HG03432 (cell line): ENCODE measurements at regions not wholly inside any gene's neighbourhood (a gene's known extent, or its start where the extent isn't known, plus 50 kb on each side); places are given as distances from the start of the nearest gene placed in this dataset.
"Not testable (repeated sequence)": the region's sequence is repeated elsewhere in the genome, so short reads cannot be mapped to it uniquely, and the experiment has no call there.

Experiments used
- ATAC-seq: cut with Tn5 transposase; IDR thresholded peaks from one replicate; pipeline ENCODE4 v1.9.1; 2021; ENCODE audit warnings: mild to moderate bottlenecking, moderate library complexity; ENCODE audit not compliant: unreplicated experiment

DNA sequence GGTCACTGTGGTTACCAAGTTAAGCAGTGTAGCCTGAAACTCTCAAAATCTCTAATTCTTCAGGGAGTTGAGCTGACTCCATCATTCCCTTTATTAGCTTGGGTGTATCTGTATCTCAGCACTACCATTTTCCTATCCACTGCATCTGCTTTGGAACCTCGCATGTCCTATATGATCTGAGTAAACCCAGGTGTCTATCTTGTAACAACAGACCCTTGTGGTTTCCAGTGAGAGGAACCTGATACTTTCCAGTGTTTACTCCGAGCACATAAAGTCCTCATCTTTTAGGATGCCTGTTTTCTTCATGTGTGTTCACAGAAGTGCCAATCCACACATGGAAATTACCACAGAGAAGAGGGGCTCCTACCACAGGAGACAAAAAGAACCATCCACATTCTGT lies 650.4 kb downstream of the LMO4 start:
- ATAC-seq = no peak

- ATAC-seq = peak; percentile 77
These were observed 651.8 kb downstream of the LMO4 start for GRCh38 chr1:87980494-87980893.

DNA sequence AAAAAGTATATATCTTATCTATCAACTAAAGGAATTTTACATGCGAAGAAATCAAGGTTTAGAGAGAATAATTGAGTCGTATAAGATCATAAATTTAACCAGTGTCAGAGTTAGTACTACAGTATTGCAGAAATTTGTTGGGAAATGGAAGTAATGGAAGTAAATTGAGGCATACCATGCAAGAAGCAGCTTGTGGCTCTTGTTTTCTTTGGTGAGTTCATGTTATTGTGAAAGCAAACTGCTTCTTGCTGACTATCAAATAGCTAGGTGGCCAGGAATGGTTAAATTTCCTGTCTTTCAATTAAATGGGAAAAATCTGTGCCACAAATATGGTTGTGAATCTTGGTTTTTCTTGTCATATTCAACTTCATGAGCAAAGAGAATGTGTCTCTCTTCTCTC lies 652.7 kb downstream of the LMO4 start:
- no peak for ATAC-seq

DNA sequence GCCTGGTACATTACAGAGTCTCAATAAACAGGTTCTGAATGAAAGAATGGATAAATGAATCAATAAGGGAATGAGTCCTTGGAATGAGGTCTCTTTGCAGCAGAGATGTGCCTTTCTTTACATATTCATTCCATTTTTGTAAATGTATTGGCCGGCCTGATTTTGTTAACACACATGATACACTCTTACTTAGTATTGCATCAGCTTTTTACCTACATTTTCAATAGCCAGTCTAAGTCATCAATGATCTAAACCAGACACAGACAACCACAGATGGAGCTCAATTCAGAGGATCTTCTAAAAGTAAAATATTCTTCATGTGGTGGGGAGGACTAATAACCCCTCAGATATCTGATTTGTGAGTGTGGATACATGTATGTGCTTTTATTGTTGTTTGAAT lies 653.1 kb downstream of the LMO4 start:
- ATAC-seq = no peak

DNA sequence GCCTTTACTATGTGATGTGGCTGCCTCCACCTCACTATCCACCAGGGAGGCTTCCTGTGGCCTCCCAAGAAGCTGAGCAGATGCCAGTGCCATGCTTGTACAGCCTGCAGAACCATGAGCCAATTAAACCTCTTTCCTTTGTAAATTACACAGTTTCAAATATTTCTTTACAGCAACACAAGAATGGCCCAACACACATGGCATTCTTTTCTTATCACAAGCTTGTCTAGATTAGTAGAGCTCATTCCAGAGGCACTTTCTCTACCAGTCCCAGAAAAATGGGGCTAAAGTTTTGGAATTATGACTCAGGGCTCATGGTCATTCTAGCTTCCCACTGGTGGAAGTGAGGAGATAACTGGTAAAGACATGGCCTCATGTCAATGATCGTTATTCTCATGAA lies 655.2 kb downstream of the LMO4 start:
- no peak for ATAC-seq

DNA sequence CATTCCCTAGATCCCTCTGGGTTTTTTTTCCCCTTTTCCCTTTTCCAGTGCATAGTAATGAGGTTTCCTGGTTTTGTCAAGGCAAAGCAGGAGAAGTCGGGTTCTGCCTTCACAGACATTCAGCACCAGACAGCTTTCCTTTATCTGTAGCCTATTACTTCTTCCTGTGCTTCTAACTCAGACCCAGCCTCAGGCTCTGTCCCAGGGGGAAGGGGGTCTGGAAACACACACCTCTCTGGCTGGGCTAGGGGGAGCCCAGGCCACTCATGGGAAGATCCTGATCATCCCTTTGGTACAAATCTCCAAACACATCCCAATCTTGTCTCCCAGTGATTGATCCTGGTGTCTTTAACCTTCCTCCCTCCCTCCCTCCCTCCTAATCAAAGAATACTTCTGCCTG lies 656.4 kb downstream of the LMO4 start:
- ATAC-seq = no peak

- ATAC-seq = no peak
These were observed 657.6 kb downstream of the LMO4 start for GRCh38 chr1:87986130-87986866.

GRCh38 chr1:87989346-87989745 lies 660.7 kb downstream of the LMO4 start:
- ATAC-seq = no peak

DNA sequence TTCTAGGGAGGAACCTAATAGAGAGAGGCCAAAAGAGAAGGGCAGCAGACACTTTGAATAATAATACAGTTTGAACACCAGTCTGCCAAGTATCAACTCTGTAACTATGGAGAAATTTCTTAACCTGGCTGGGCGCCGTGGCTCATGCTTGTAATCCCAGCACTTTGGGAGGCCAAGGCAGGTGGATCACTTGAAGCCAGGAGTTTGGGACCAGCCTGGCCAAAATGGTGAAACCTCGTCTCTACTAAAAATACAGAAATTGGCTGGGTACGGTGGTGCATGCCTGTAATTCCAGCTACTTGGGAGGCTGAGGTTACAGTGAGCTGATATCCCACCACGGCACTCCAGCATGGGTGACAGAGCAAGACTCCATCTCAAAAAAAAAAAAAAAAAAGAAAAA lies 663.9 kb downstream of the LMO4 start:
- ATAC-seq = not testable (repeated sequence)

DNA sequence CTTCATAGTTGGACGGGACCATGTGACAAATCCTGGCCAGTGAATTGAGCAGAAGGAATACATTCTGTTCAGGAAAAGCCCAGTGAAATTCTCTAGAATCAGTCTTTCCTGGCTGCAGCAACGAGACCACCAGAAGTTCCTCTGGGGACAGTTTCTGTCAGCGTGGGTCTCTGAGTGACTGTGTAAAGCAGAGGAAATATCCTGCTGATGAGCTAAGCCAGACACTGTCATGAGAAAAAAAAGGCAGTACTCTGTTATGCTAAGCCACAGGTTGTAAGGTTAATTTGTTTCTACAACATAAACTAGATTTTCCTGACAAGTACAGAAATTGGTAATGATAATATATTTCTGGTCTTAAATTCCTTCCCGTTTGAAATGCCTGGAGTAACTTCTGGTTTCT lies 664.4 kb downstream of the LMO4 start:
- ATAC-seq = no peak

GRCh38 chr1:87999852-88000251 lies 671.2 kb downstream of the LMO4 start:
- no peak for ATAC-seq

GRCh38 chr1:88001460-88001859 lies 672.8 kb downstream of the LMO4 start:
- ATAC-seq = no peak

DNA sequence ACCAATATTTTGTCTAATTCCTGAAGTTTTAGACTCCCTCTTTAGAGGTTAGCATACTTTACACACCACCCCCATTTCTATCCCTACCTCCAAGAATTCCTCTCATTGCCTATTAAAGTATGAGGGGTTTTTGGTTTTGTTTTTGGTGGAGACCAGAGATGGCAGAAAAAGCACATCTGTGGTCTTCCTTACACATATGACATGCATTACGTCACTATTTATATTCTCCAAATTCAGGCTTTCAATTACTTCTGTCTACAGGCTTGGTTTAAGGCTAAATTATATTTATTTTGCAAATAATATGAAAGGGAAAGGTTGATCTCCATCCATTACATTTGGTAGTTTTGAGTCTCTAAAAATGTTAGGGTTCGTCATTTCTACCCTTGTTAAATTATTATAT lies 674.6 kb downstream of the LMO4 start:
- no peak for ATAC-seq

- no peak for ATAC-seq
These were observed 674.2 kb upstream of the PKN2 start for GRCh38 chr1:88009916-88010315.

DNA sequence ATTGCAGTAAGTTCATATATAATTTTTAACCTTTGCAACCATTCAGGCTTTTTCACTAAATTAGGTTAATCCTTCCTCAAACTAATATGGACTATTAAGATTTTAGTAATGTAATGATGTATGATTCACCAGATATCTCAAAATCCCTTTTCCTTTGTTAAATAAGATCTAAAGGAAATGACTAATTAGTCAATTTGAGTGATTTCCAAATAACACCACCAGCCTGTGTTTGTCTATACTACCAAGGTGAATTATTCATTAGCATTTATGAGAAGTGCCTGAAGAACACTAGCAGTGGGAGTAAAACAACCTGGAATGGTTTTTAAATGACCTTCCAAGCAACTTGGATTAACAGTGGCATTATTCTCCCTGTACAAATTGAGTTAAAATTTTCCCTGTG lies 670.6 kb upstream of the PKN2 start:
- no peak for ATAC-seq

GRCh38 chr1:88014131-88014530 lies 669.9 kb upstream of the PKN2 start:
- ATAC-seq = no peak

GRCh38 chr1:88016947-88017346 lies 667.1 kb upstream of the PKN2 start:
- ATAC-seq = no peak

GRCh38 chr1:88021529-88021928 lies 662.5 kb upstream of the PKN2 start:
- ATAC-seq = no peak

DNA sequence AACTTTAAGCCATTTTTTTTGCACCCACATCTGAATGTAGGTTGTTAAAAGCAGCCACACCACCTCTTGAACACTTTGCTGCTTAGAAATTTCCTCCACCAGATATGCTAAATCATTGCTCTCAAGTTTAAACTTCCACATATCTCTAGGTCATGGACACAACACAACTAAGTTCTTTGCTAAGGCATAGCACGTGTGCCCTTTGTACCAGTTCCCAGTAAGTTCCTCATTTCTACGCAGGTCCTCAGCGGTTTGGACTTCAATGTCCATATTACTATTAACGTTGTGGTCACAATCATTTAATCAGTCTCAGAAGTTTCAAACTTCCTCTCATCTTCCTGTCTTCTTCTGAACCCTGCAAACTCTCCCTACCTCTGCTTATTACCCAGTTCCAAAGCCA lies 661.6 kb upstream of the PKN2 start:
- no peak for ATAC-seq

GRCh38 chr1:88029142-88029541 lies 654.9 kb upstream of the PKN2 start:
- ATAC-seq = no peak

DNA sequence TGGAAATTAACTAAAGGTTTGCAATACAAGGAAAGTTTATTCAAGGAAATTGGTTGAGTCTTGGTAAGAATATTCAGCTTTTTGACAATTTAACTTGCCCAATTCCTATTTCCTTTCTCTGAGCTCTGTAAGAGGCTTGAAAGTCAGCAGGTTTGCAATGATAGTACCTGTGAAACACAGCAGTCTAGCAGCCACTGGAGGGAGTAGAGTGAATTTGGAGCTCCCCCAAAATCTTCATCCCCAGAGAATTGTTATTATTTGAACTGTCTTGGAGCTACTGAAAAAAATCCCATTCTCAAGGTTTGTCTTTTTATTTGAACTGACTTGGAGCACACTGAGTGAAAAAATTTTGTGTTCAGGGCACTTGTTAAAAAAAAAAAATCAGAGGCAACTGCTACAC lies 654.2 kb upstream of the PKN2 start:
- ATAC-seq = no peak

DNA sequence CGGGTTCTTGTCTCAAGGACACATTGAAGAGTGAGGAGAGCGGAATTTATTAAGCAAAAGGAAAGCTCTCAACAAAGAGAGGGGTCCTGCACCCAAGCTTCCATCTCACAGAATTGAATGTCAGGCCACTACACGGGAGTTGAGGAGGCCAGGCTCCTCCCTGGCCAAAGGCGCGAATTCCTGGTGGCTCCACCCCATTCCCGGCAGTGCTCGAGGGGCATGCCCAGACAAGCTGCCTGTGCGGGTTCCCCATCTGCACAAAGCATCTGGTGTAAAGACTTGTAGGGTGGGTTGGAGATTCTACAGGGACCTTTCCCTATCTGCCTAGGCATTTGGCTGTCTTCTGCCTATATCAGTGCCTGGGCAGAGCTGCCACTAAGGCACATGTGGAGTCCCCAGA lies 648.5 kb upstream of the PKN2 start:
- ATAC-seq = no peak

GRCh38 chr1:88036345-88037014 lies 647.6 kb upstream of the PKN2 start:
- no peak for ATAC-seq
